ENCODE measurements at regions not wholly inside any gene's neighbourhood (a gene's known extent, or its start where the extent isn't known, plus 50 kb on each side); places are given as distances from the start of the nearest gene placed in this dataset.

GRCh38 chr4:117661091-117662072, 372.9 kb upstream of the NDST3 start:
- no peak for DNase-seq (ENCODE audit: low spot score, unreplicated experiment)
- peaks cover 8% of the 10 kb centered on the region for H3K9me3 Mint-ChIP-seq (ENCODE audit: low read depth)
- TF ChIP-seq CTCF (IDR thresholded peaks at IDR 0.05; ENCODE audit: unreplicated experiment): no peak
- no peaks in the 10 kb centered on the region for H3K4me1 Mint-ChIP-seq (ENCODE audit: low read depth)
- no peak overlapping the region for H3K27ac Mint-ChIP-seq
- H3K27me3 Mint-ChIP-seq: no peaks in the 10 kb centered on the region
- H3K36me3 Mint-ChIP-seq (ENCODE audit: insufficient read depth): no peaks in the 10 kb centered on the region
- H3K4me3 Mint-ChIP-seq (ENCODE audit: low read depth): no peak overlapping the region

DNA sequence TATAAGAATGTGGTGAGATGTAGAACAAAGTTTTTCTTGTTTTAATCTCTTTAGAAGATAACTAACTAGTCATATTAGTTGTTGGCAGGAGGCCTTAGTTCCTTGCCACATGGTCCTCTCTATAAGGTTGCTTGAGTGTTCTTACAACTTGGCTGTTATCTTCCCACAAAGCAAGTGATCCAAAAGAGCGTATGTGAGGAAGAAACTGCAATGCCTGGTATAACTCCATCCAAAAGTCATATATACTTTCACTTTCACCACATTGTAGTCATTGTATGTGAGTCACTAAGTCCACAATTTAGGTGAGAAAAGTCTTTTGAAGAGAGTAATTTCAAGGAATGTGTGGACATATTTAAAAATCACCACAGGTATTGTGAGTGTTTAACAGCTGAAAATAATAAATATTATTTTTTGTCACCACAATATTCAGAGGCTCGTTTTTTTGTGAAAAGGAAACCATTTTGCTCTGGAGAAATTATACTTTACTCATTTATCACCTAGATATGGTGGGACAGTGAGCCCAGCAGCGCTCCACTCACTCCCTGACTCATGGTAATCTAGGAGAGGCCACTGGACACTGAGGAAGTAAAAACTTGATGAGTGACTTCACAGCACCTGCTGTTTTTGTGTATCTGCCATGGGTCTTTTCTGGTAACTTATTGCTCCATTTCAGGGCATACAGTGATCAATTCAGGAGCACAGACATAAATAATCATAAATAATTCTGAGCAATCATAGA, 369.4 kb upstream of the NDST3 start:
- Mint-ChIP-seq H3K27me3 (no peaks in the 10 kb centered on the region), H3K4me1 (ENCODE audit: low read depth) (no peaks in the 10 kb centered on the region), H3K9me3 (ENCODE audit: low read depth) (peaks cover 2% of the 10 kb centered on the region), H3K27ac (no peak overlapping the region), H3K4me3 (ENCODE audit: low read depth) (no peak overlapping the region), H3K36me3 (ENCODE audit: insufficient read depth) (no peaks in the 10 kb centered on the region)
- DNase-seq (ENCODE audit: low spot score, unreplicated experiment): no peak
- no peak for TF ChIP-seq CTCF (IDR thresholded peaks at IDR 0.05; ENCODE audit: unreplicated experiment)

GRCh38 chr4:117676153-117676552, 358.1 kb upstream of the NDST3 start:
- no peaks in the 10 kb centered on the region for H3K9me3 Mint-ChIP-seq (ENCODE audit: low read depth)
- no peak overlapping the region for H3K4me3 Mint-ChIP-seq (ENCODE audit: low read depth)
- no peak for DNase-seq (ENCODE audit: low spot score, unreplicated experiment)
- H3K36me3 Mint-ChIP-seq (ENCODE audit: insufficient read depth): no peaks in the 10 kb centered on the region
- H3K27ac Mint-ChIP-seq: no peak overlapping the region
- no peaks in the 10 kb centered on the region for H3K27me3 Mint-ChIP-seq
- H3K4me1 Mint-ChIP-seq (ENCODE audit: low read depth): no peaks in the 10 kb centered on the region
- no peak for TF ChIP-seq CTCF (IDR thresholded peaks at IDR 0.05; ENCODE audit: unreplicated experiment)

DNA sequence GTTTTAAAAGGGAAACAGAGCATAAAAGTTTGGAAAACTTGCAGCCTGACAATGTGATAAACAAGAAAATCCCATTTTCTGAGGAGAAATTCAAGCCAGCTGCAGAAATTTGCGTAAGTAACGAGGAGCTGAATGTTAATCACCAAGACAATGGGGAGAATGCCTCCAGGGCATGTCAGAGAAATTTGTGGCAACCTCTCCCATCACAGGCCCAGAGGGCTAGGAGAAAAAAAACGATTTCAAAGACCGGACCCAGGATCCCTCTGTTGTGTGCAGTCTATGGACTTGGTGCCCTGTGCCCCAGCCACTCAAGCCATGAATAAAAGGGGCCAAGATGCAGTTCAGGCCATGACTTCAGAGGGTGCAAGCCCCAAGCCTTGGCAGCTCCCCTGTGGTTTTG, 355.4 kb upstream of the NDST3 start:
- Mint-ChIP-seq H3K4me3 (ENCODE audit: low read depth) (no peak overlapping the region), H3K27me3 (no peaks in the 10 kb centered on the region), H3K27ac (no peak overlapping the region), H3K36me3 (ENCODE audit: insufficient read depth) (no peaks in the 10 kb centered on the region), H3K9me3 (ENCODE audit: low read depth) (no peaks in the 10 kb centered on the region), H3K4me1 (ENCODE audit: low read depth) (no peaks in the 10 kb centered on the region)
- TF ChIP-seq CTCF (IDR thresholded peaks at IDR 0.05; ENCODE audit: unreplicated experiment): no peak
- DNase-seq (ENCODE audit: low spot score, unreplicated experiment): no peak

- no peak overlapping the region for H3K4me3 Mint-ChIP-seq (ENCODE audit: low read depth)
- H3K27me3 Mint-ChIP-seq: no peaks in the 10 kb centered on the region
- TF ChIP-seq CTCF (IDR thresholded peaks at IDR 0.05; ENCODE audit: unreplicated experiment): no peak
- no peak overlapping the region for H3K27ac Mint-ChIP-seq
- no peak for DNase-seq (ENCODE audit: low spot score, unreplicated experiment)
- H3K36me3 Mint-ChIP-seq (ENCODE audit: insufficient read depth): no peaks in the 10 kb centered on the region
- H3K4me1 Mint-ChIP-seq (ENCODE audit: low read depth): peaks cover 1% of the 10 kb centered on the region
- H3K9me3 Mint-ChIP-seq (ENCODE audit: low read depth): no peaks in the 10 kb centered on the region
These were observed 342.5 kb upstream of the NDST3 start for GRCh38 chr4:117691572-117692351.
